ENCODE measurements at regions not wholly inside any gene's neighbourhood (a gene's known extent, or its start where the extent isn't known, plus 50 kb on each side); places are given as distances from the start of the nearest gene placed in this dataset.

- ATAC-seq (ENCODE audit: insufficient read depth, low FRiP score) (no peak), DNase-seq (no peak)
- no peak overlapping the region for H3K4me3 ChIP-seq
- no peak overlapping the region for H3K27ac ChIP-seq (ENCODE audit: low read depth in 1 of 2, low read length in 1 of 2)
- H3K9ac ChIP-seq (ENCODE audit: insufficient read depth in 1 of 2, low read length in 2 of 2), result no peak overlapping the region
- H3K36me3 ChIP-seq (ENCODE audit: control insufficient read depth in 4 of 4, insufficient read depth in 4 of 4, low read length in 4 of 4), result no peaks in the 10 kb centered on the region
- H3K9me3 ChIP-seq (ENCODE audit: control insufficient read depth in 4 of 4, insufficient read depth in 3 of 4, low read length in 3 of 4), result no peaks in the 10 kb centered on the region
- no peaks in the 10 kb centered on the region for H3K27me3 ChIP-seq (ENCODE audit: control insufficient read depth in 3 of 3, insufficient read depth in 3 of 3, low read length in 2 of 3)
- whole genome bisulfite sequencing, 2 donors, result 86 to 91% methylated on average over 6 of the region's 6 CpGs
- no peak for TF ChIP-seq CTCF (IDR thresholded peaks at IDR 0.05; ENCODE audit: control extremely low read depth, extremely low read depth)
- H3K4me1 ChIP-seq (ENCODE audit: control insufficient read depth in 5 of 5, insufficient read depth in 5 of 5, low read length in 5 of 5), result no peaks in the 10 kb centered on the region
Measured at GRCh38 chr5:8650186-8650585, 781.2 kb downstream of the MTRR start.

DNA sequence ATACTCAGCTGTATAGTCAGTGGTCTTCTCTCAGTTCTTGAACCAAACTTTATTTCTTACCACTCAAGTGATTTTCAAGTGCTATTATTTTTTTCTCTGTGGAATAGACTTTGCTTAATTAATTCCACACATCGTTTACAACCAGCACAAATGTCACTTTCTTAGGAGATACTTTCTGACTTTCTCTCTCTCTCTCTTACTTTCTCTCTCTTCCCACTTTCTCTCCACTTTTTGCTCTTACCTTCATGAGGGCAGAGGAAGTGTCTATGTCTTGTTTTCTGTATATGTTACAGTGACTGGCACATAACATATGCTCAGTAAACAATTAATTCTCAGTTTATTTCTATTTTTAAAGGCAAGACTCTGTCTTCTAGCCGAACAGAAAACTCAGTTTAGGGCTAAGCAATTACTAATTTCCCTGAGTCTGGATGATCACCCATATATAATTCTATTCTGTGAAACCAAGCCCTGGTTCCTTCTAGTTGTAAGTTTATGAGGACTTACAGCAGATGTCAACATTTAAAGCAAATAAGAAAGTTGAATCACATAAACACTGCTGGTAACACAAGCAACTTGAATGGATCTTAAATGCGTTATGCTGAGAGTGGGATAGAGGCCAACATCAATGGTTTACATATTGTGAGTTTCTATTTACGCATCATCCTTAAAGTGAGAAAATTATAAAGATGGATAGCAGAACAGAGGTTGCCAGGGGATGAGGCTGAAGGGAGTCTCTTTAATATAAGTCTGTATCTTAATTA is 791.4 kb downstream of the MTRR start:
- Histone ChIP-seq H3K36me3 (ENCODE audit: control insufficient read depth in 4 of 4, insufficient read depth in 4 of 4, low read length in 4 of 4) (no peaks in the 10 kb centered on the region), H3K9me3 (ENCODE audit: control insufficient read depth in 4 of 4, insufficient read depth in 3 of 4, low read length in 3 of 4) (no peaks in the 10 kb centered on the region), H3K9ac (ENCODE audit: insufficient read depth in 1 of 2, low read length in 2 of 2) (no peak overlapping the region), H3K4me3 (no peak overlapping the region), H3K27ac (ENCODE audit: low read depth in 1 of 2, low read length in 1 of 2) (no peak overlapping the region), H3K4me1 (ENCODE audit: control insufficient read depth in 5 of 5, insufficient read depth in 5 of 5, low read length in 5 of 5) (peaks cover 0 to 10% (median 0%) of the 10 kb centered on the region in 5 donors), H3K27me3 (ENCODE audit: control insufficient read depth in 3 of 3, insufficient read depth in 3 of 3, low read length in 2 of 3) (no peaks in the 10 kb centered on the region)
- DNase-seq, result peak in 2 of 3 donors; percentile 69 to 71
- WGBS, 2 donors, result 74 to 83% methylated on average over 4 of the region's 4 CpGs
- TF ChIP-seq CTCF (IDR thresholded peaks at IDR 0.05; ENCODE audit: control extremely low read depth, extremely low read depth), result no peak
- no peak for ATAC-seq (ENCODE audit: insufficient read depth, low FRiP score)

- Histone ChIP-seq H3K27ac (ENCODE audit: low read depth in 1 of 2, low read length in 1 of 2) (no peak overlapping the region), H3K4me1 (ENCODE audit: control insufficient read depth in 5 of 5, insufficient read depth in 5 of 5, low read length in 5 of 5) (peaks cover 0 to 7% (median 0%) of the 10 kb centered on the region in 5 donors), H3K36me3 (ENCODE audit: control insufficient read depth in 4 of 4, insufficient read depth in 4 of 4, low read length in 4 of 4) (no peaks in the 10 kb centered on the region), H3K4me3 (no peak overlapping the region), H3K9me3 (ENCODE audit: control insufficient read depth in 4 of 4, insufficient read depth in 3 of 4, low read length in 3 of 4) (no peaks in the 10 kb centered on the region), H3K27me3 (ENCODE audit: control insufficient read depth in 3 of 3, insufficient read depth in 3 of 3, low read length in 2 of 3) (no peaks in the 10 kb centered on the region), H3K9ac (ENCODE audit: insufficient read depth in 1 of 2, low read length in 2 of 2) (no peak overlapping the region)
- 78 to 90% methylated on average over 6 of the region's 6 CpGs for WGBS, 2 donors
- DNase-seq (no peak), ATAC-seq (ENCODE audit: insufficient read depth, low FRiP score) (no peak)
- TF ChIP-seq CTCF (IDR thresholded peaks at IDR 0.05; ENCODE audit: control extremely low read depth, extremely low read depth), result no peak
Measured at GRCh38 chr5:8663374-8663773, 794.4 kb downstream of the MTRR start.

GRCh38 chr5:8675182-8675581 is 806.2 kb downstream of the MTRR start:
- no peak for TF ChIP-seq CTCF (IDR thresholded peaks at IDR 0.05; ENCODE audit: control extremely low read depth, extremely low read depth)
- Histone ChIP-seq H3K36me3 (ENCODE audit: control insufficient read depth in 4 of 4, insufficient read depth in 4 of 4, low read length in 4 of 4) (no peaks in the 10 kb centered on the region), H3K9ac (ENCODE audit: insufficient read depth in 1 of 2, low read length in 2 of 2) (no peak overlapping the region), H3K27me3 (ENCODE audit: control insufficient read depth in 3 of 3, insufficient read depth in 3 of 3, low read length in 2 of 3) (no peaks in the 10 kb centered on the region), H3K4me3 (no peak overlapping the region), H3K27ac (ENCODE audit: low read depth in 1 of 2, low read length in 1 of 2) (no peak overlapping the region), H3K9me3 (ENCODE audit: control insufficient read depth in 4 of 4, insufficient read depth in 3 of 4, low read length in 3 of 4) (no peaks in the 10 kb centered on the region), H3K4me1 (ENCODE audit: control insufficient read depth in 5 of 5, insufficient read depth in 5 of 5, low read length in 5 of 5) (peaks cover 0 to 12% (median 3%) of the 10 kb centered on the region in 5 donors)
- no peak for ATAC-seq (ENCODE audit: insufficient read depth, low FRiP score)
- no peak for DNase-seq
- 62 to 79% methylated on average over 2 of the region's 2 CpGs for WGBS, 2 donors

Data from lung (tissue), 11 donors.